ENCODE measurements at regions not wholly inside any gene's neighbourhood (a gene's known extent, or its start where the extent isn't known, plus 50 kb on each side); places are given as distances from the start of the nearest gene placed in this dataset.

DNA sequence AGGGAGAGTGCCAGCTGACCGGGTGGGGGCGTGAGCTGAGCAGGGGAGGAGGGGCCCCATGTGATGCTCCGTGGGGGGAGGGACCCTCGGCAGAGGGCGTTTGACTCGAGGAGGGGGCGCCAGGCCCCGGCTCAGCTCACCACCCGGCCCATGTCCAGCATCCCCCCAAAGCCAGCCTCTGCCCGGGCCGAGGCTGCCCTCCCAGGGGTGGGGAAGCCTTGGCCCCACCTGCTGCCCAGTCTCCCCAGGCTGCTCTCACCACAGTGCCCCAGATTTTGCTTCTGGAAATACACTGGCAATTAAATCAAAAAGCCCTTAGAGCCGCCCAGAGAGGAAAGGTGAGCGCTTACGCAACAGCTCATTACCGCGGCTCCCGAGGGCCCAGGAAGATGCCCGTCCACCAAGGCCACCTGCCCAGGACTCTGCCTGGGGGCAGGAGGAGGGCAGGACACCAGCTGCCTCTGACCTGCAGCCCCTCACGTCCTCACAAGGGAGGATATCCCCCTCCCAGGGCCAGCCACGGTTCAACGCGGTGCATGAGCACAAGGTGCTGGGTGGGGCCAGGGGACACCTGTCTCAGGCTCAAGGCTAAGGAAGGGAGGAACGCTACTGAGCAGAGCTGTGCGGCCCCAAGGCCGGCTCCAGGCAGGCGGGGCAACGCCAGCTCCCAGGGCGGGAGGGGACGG lies 70.0 kb upstream of the INPP5A start:
- no peaks in the 10 kb centered on the region for H3K27me3 ChIP-seq
- ATAC-seq: no peak
- peaks cover 24 to 87% (median 61%) of the 10 kb centered on the region in 3 donors for H3K4me1 ChIP-seq
- no peaks in the 10 kb centered on the region for H3K36me3 ChIP-seq
- 57% methylated on average over 3 of the region's 29 CpGs; no CpG with 5 or more reads in 1 of the 2 donors for WGBS, 2 donors (ENCODE audit: low coverage in 1 of 2)
- peak overlapping the region in 1 of 2 donors; percentile 24 for H3K4me3 ChIP-seq
- peaks cover 0 to 4% (median 0%) of the 10 kb centered on the region in 3 donors for H3K9me3 ChIP-seq
- TF ChIP-seq POLR2AphosphoS5 (IDR thresholded peaks at IDR 0.05) (no peak), POLR2A (IDR thresholded peaks at IDR 0.05) (no peak), EP300 (IDR thresholded peaks at IDR 0.05) (no peak)
- TF ChIP-seq, protein P1, sequence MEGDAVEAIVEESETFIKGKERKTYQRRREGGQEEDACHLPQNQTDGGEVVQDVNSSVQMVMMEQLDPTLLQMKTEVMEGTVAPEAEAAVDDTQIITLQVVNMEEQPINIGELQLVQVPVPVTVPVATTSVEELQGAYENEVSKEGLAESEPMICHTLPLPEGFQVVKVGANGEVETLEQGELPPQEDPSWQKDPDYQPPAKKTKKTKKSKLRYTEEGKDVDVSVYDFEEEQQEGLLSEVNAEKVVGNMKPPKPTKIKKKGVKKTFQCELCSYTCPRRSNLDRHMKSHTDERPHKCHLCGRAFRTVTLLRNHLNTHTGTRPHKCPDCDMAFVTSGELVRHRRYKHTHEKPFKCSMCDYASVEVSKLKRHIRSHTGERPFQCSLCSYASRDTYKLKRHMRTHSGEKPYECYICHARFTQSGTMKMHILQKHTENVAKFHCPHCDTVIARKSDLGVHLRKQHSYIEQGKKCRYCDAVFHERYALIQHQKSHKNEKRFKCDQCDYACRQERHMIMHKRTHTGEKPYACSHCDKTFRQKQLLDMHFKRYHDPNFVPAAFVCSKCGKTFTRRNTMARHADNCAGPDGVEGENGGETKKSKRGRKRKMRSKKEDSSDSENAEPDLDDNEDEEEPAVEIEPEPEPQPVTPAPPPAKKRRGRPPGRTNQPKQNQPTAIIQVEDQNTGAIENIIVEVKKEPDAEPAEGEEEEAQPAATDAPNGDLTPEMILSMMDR (IDR thresholded peaks at IDR 0.05): no peak
- H3K27ac ChIP-seq: peak overlapping the region; percentile 88 to 98 (median 96)

- Histone ChIP-seq H3K4me3 (peak overlapping the region in 1 of 2 donors; percentile 24), H3K27me3 (no peaks in the 10 kb centered on the region), H3K36me3 (no peaks in the 10 kb centered on the region), H3K4me1 (peaks cover 24 to 81% (median 58%) of the 10 kb centered on the region in 3 donors), H3K9me3 (peaks cover 0 to 4% (median 0%) of the 10 kb centered on the region in 3 donors), H3K27ac (peak overlapping the region; percentile 88 to 98 (median 96))
- 0 to 47% methylated on average over 1 to 4 of the region's 5 CpGs for WGBS, 2 donors (ENCODE audit: low coverage in 1 of 2)
- TF ChIP-seq EP300 (IDR thresholded peaks at IDR 0.05) (no peak), POLR2A (IDR thresholded peaks at IDR 0.05) (no peak), POLR2AphosphoS5 (IDR thresholded peaks at IDR 0.05) (no peak)
- TF ChIP-seq, protein P1 (IDR thresholded peaks at IDR 0.05): no peak
- ATAC-seq: no peak
These were observed 69.4 kb upstream of the INPP5A start for GRCh38 chr10:132468216-132468615.

- Histone ChIP-seq H3K4me1 (peaks cover 23 to 77% (median 55%) of the 10 kb centered on the region in 3 donors), H3K27ac (peak overlapping the region; percentile 78 to 98 (median 94)), H3K9me3 (peaks cover 0 to 4% (median 0%) of the 10 kb centered on the region in 3 donors), H3K27me3 (no peaks in the 10 kb centered on the region), H3K4me3 (no peak overlapping the region), H3K36me3 (no peaks in the 10 kb centered on the region)
- no peak for ATAC-seq
- WGBS, 2 donors (ENCODE audit: low coverage in 1 of 2): 59 to 80% methylated on average over 4 to 6 of the region's 10 CpGs
- TF ChIP-seq POLR2A (IDR thresholded peaks at IDR 0.05) (no peak), POLR2AphosphoS5 (IDR thresholded peaks at IDR 0.05) (no peak), EP300 (IDR thresholded peaks at IDR 0.05) (no peak)
- TF ChIP-seq, protein P1 (IDR thresholded peaks at IDR 0.05): no peak
These were observed 68.9 kb upstream of the INPP5A start for GRCh38 chr10:132468651-132469050.

- 31 to 33% methylated on average over 3 to 8 of the region's 21 CpGs for WGBS, 2 donors (ENCODE audit: low coverage in 1 of 2)
- peaks cover 0 to 4% (median 0%) of the 10 kb centered on the region in 3 donors for H3K9me3 ChIP-seq
- no peaks in the 10 kb centered on the region for H3K27me3 ChIP-seq
- ATAC-seq: peak; percentile 15
- peak overlapping the region in 1 of 2 donors; percentile 12 for H3K4me3 ChIP-seq
- peak overlapping the region; percentile 78 to 98 (median 94) for H3K27ac ChIP-seq
- peak; percentile 19 for TF ChIP-seq POLR2AphosphoS5 (IDR thresholded peaks at IDR 0.05)
- TF ChIP-seq, protein P1 (IDR thresholded peaks at IDR 0.05): no peak
- H3K36me3 ChIP-seq: no peaks in the 10 kb centered on the region
- H3K4me1 ChIP-seq: peaks cover 21 to 70% (median 49%) of the 10 kb centered on the region in 3 donors
These were observed 68.2 kb upstream of the INPP5A start for GRCh38 chr10:132469197-132469884.
